OCI-LY3 (cell line): ENCODE measurements at regions not wholly inside any gene's neighbourhood (a gene's known extent, or its start where the extent isn't known, plus 50 kb on each side); places are given as distances from the start of the nearest gene placed in this dataset.

Experiments used
- H2AFZ ChIP-seq: fragments of 200-600, 300-600 bp; shearing (Covaris generic); 2 replicates; pipeline ENCODE4 v1.6.0; 2014; ENCODE audit warnings: antibody characterized with exemption, low read depth, low read length
- H3K27ac ChIP-seq: fragments of 200-600, 300-600 bp; sonication (generic); 2 replicates; pipeline ENCODE4 v1.5.1; 2014; ENCODE audit warnings: mild to moderate bottlenecking, low read length, moderate library complexity, mixed read lengths
- H3K27me3 ChIP-seq: fragments of 200-600, 300-600 bp; sonication (generic); 2 replicates; pipeline ENCODE4 v1.6.1; 2014; ENCODE audit warnings: low read depth, low read length, mixed read lengths
- H3K36me3 ChIP-seq: fragments of 200-600, 300-600 bp; sonication (generic); replicated peaks from 2 replicates; pipeline ENCODE3; 2014; ENCODE audit warnings: low read depth, low read length, mixed read lengths
- H3K4me1 ChIP-seq: fragments of 300-600, 200-600 bp; sonication (generic); 2 replicates; pipeline ENCODE4 v1.6.1; 2014; ENCODE audit warnings: low read length, mixed read lengths
- H3K4me2 ChIP-seq: fragments of 200-600, 300-600 bp; sonication (generic); 2 replicates; pipeline ENCODE4 v1.6.1; 2014; ENCODE audit warnings: low read length, mixed read lengths
- H3K4me3 ChIP-seq: fragments of 300-600, 200-600 bp; sonication (generic); 2 replicates; pipeline ENCODE4 v1.5.1; 2014; ENCODE audit warnings: antibody characterized with exemption, mild to moderate bottlenecking, low read length, moderate library complexity
- H3K79me2 ChIP-seq: fragments of 300-600, 200-600 bp; shearing (Covaris generic); 2 replicates; pipeline ENCODE4 v1.6.1; 2014; ENCODE audit warnings: mild to moderate bottlenecking, low read length, mixed read lengths
- H3K9ac ChIP-seq: fragments of 300-600, 200-600 bp; shearing (Covaris generic); 2 replicates; pipeline ENCODE4 v1.6.0; 2014; ENCODE audit warnings: mild to moderate bottlenecking, low read length, moderate library complexity
- H3K9me3 ChIP-seq: fragments of 200-600, 300-600 bp; shearing (Covaris generic); 2 replicates; pipeline ENCODE4 v1.6.1; 2014; ENCODE audit warnings: low read length, mixed read lengths; ENCODE audit not compliant: insufficient read depth
- H4K20me1 ChIP-seq: fragments of 200-600, 300-600 bp; sonication (generic); 2 replicates; pipeline ENCODE4 v1.6.1; 2016; ENCODE audit warnings: low read length, mixed read lengths; ENCODE audit not compliant: insufficient read depth
- EZH2phosphoT487 ChIP-seq: fragments of 200-600 bp; shearing (Covaris generic); IDR thresholded peaks from 2 replicates; pipeline ENCODE4 v1.6.1; 2018; ENCODE audit warnings: antibody characterized with exemption, mixed run types, low read depth
- TF ChIP-seq, protein P1 (sequence below): fragments of 200-600, 300-600 bp; sonication (generic); IDR thresholded peaks from 2 replicates; pipeline ENCODE4 v1.5.1; 2014; ENCODE audit warnings: antibody characterized with exemption, low read length, low read depth

DNA sequence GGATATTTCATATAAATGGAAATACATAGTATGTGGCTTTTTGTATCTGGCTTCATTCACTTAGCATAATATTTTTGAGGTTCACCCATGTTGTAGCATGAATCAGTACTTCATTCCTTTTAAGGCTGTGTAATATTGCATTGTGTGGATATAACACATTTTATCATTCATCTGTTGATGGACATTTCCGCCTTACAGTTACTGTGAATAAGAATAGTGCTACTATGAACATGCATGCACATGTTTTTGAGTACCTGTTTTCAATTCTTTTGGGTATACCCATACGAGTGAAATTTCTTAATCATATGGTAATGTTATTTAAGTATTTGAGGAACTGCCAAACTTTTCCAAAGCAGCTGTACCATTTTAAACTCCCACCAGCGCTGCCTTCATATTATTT is 539.6 kb upstream of the DIPK2B start:
- Histone ChIP-seq H3K27ac (no peak overlapping the region), H3K4me2 (no peak overlapping the region), H3K4me1 (peaks cover 5% of the 10 kb centered on the region; the same call in 1 of the 2 replicates), H4K20me1 (no peaks in the 10 kb centered on the region), H3K79me2 (no peaks in the 10 kb centered on the region), H3K9ac (no peak overlapping the region), H2AFZ (no peak overlapping the region), H3K27me3 (no peaks in the 10 kb centered on the region), H3K36me3 (peaks cover 6% of the 10 kb centered on the region), H3K4me3 (no peak overlapping the region), H3K9me3 (no peaks in the 10 kb centered on the region)
- no peak for TF ChIP-seq EZH2phosphoT487
- TF ChIP-seq, protein P1, sequence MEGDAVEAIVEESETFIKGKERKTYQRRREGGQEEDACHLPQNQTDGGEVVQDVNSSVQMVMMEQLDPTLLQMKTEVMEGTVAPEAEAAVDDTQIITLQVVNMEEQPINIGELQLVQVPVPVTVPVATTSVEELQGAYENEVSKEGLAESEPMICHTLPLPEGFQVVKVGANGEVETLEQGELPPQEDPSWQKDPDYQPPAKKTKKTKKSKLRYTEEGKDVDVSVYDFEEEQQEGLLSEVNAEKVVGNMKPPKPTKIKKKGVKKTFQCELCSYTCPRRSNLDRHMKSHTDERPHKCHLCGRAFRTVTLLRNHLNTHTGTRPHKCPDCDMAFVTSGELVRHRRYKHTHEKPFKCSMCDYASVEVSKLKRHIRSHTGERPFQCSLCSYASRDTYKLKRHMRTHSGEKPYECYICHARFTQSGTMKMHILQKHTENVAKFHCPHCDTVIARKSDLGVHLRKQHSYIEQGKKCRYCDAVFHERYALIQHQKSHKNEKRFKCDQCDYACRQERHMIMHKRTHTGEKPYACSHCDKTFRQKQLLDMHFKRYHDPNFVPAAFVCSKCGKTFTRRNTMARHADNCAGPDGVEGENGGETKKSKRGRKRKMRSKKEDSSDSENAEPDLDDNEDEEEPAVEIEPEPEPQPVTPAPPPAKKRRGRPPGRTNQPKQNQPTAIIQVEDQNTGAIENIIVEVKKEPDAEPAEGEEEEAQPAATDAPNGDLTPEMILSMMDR = no peak

- no peak overlapping the region for H3K9ac ChIP-seq
- H2AFZ ChIP-seq = no peak overlapping the region
- H3K27me3 ChIP-seq = no peaks in the 10 kb centered on the region
- peaks cover 5% of the 10 kb centered on the region; the same call in 1 of the 2 replicates for H3K4me1 ChIP-seq
- H3K4me2 ChIP-seq = no peak overlapping the region
- H3K9me3 ChIP-seq = no peaks in the 10 kb centered on the region
- TF ChIP-seq EZH2phosphoT487 = no peak
- TF ChIP-seq, protein P1 = no peak
- H3K36me3 ChIP-seq = no peaks in the 10 kb centered on the region
- no peaks in the 10 kb centered on the region for H3K79me2 ChIP-seq
- H3K4me3 ChIP-seq = no peak overlapping the region
- no peak overlapping the region for H3K27ac ChIP-seq
- no peaks in the 10 kb centered on the region for H4K20me1 ChIP-seq
Measured at GRCh38 chrX:45735571-45735970, 534.9 kb upstream of the DIPK2B start.

GRCh38 chrX:45731448-45731847 is 530.8 kb upstream of the DIPK2B start:
- H3K27ac ChIP-seq = no peak overlapping the region
- H3K9me3 ChIP-seq = no peaks in the 10 kb centered on the region
- H3K27me3 ChIP-seq = no peaks in the 10 kb centered on the region
- H4K20me1 ChIP-seq = no peaks in the 10 kb centered on the region
- peaks cover 5% of the 10 kb centered on the region; the same call in 1 of the 2 replicates for H3K4me1 ChIP-seq
- H2AFZ ChIP-seq = no peak overlapping the region
- no peaks in the 10 kb centered on the region for H3K79me2 ChIP-seq
- H3K36me3 ChIP-seq = no peaks in the 10 kb centered on the region
- TF ChIP-seq, protein P1 = no peak
- no peak for TF ChIP-seq EZH2phosphoT487
- H3K4me2 ChIP-seq = no peak overlapping the region
- H3K4me3 ChIP-seq = no peak overlapping the region
- H3K9ac ChIP-seq = no peak overlapping the region

DNA sequence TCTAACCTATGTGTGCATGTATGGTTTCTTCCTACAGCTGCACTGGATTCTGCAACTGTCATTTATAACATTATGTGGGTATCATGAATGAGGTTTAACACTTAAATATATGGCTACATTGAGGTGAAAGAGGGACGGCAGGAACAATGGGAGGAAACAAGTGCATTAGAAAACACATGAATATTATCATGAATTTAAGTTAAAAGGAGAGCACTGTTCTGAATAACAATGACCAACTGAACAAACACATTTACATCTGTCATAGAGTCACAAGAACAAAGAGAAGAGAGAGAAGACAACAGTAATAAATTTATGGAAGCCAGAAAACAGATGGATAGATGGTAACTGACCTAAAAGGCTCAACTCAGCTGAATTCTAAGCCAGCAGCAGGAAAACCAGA is 527.1 kb upstream of the DIPK2B start:
- Histone ChIP-seq H3K4me3 (no peak overlapping the region), H3K79me2 (no peaks in the 10 kb centered on the region), H3K27ac (no peak overlapping the region), H3K4me1 (no peaks in the 10 kb centered on the region), H3K27me3 (no peaks in the 10 kb centered on the region), H3K4me2 (no peak overlapping the region), H2AFZ (no peak overlapping the region), H4K20me1 (no peaks in the 10 kb centered on the region), H3K9me3 (no peaks in the 10 kb centered on the region), H3K36me3 (no peaks in the 10 kb centered on the region), H3K9ac (no peak overlapping the region)
- TF ChIP-seq, protein P1 = no peak
- no peak for TF ChIP-seq EZH2phosphoT487
